HepG2 (cell line): ENCODE measurements at regions not wholly inside any gene's neighbourhood (a gene's known extent, or its start where the extent isn't known, plus 50 kb on each side); places are given as distances from the start of the nearest gene placed in this dataset.

Source experiments
- CTCF ChIP-seq: sonication (generic); formaldehyde crosslinking; IDR thresholded peaks from 2 replicates; pipeline ENCODE4 v1.5.0; 2020; ENCODE audit warnings: mild to moderate bottlenecking, missing genetic modification reagents, moderate library complexity
- KDM5A ChIP-seq: fragments of 200-600 bp; sonication (generic); IDR thresholded peaks from 2 replicates; pipeline ENCODE4 v1.7.0; 2018; ENCODE audit warnings: antibody characterized with exemption, mild to moderate bottlenecking, low read length, borderline replicate concordance
- RAD21 ChIP-seq: fragments of 450-650 bp; formaldehyde crosslinking; IDR thresholded peaks from 2 replicates; pipeline ENCODE4 v1.5.0; 2020; ENCODE audit warnings: mild to moderate bottlenecking
- TBP ChIP-seq: sonication (generic); formaldehyde crosslinking; IDR thresholded peaks from 2 replicates; pipeline ENCODE4 v1.5.0; 2020; ENCODE audit warnings: missing genetic modification reagents
- TF ChIP-seq, protein P1 (sequence below): sonication (generic); formaldehyde crosslinking; IDR thresholded peaks from 2 replicates; pipeline ENCODE4 v1.4.0; 2020; ENCODE audit warnings: missing genetic modification reagents

GRCh38 chrX:115408771-115409400 lies 119.4 kb downstream of the LUZP4 start:
- TF ChIP-seq RAD21 (CRISPR knock-in tag): no peak
- no peak for TF ChIP-seq KDM5A
- TF ChIP-seq CTCF (CRISPR knock-in tag): no peak
- TF ChIP-seq, protein P1, sequence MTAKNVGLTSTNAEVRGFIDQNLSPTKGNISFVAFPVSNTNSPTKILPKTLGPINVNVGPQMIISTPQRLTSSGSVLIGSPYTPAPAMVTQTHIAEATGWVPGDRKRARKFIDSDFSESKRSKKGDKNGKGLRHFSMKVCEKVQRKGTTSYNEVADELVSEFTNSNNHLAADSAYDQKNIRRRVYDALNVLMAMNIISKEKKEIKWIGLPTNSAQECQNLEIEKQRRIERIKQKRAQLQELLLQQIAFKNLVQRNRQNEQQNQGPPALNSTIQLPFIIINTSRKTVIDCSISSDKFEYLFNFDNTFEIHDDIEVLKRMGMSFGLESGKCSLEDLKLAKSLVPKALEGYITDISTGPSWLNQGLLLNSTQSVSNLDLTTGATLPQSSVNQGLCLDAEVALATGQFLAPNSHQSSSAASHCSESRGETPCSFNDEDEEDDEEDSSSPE (CRISPR knock-in tag): no peak
- TF ChIP-seq TBP: no peak
